ENCODE measurements at regions not wholly inside any gene's neighbourhood (a gene's known extent, or its start where the extent isn't known, plus 50 kb on each side); places are given as distances from the start of the nearest gene placed in this dataset.

DNA sequence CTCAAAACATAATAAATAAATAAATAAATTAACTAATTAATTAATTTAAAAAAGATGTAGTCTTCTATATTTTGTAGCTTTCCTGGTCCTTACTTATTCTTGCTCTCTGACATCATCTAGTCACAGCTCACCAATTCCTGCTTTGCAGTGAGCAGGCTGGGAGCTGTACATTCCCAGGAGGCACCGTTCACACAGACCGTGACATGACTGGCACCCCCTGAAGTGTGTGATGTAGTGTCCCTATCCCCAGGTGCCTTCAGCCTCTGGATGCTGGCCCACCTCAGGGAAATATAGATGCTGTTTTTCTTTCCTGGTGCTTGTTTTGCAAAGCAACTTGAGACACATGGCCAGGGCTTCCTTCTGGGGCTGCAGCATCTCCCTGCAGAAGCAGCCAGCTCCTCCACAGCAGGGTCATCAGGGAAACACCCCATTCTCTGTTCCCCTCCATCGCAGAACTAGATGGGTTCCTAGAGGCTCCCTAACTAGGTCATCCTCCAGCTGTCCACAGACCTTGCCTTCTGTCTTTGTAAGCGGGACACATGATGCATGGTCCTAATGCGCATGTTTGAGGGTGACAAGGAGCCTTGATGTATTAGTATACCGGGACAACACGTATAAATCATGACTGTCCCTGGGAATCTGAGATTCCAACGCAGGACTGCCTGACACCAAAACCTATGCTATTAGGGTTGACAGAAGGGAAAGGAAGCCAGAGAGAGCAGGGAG is 76.4 kb downstream of the RHOB start:
- DNase-seq (ENCODE audit: low spot score): no peak

DNA sequence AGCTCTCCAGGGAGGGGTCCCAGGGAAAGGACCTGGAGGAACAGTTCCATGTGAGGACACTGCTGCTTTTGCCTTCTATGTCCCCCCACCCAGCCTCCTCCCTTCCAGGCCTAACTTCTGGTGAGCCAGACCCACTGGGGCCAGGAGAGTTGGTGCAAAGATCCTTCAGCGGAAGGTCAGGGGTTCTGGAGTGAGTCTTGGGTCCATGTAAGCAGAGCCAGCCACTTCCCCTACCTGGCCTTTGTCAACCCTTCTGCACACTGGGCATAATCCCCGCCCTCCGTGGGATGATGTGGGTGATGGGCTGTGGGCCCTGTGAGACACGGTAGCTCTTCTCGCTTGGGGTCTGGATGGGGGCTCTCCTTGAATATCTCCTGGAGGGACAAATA is 76.9 kb downstream of the RHOB start:
- no peak for DNase-seq (ENCODE audit: low spot score)

DNA sequence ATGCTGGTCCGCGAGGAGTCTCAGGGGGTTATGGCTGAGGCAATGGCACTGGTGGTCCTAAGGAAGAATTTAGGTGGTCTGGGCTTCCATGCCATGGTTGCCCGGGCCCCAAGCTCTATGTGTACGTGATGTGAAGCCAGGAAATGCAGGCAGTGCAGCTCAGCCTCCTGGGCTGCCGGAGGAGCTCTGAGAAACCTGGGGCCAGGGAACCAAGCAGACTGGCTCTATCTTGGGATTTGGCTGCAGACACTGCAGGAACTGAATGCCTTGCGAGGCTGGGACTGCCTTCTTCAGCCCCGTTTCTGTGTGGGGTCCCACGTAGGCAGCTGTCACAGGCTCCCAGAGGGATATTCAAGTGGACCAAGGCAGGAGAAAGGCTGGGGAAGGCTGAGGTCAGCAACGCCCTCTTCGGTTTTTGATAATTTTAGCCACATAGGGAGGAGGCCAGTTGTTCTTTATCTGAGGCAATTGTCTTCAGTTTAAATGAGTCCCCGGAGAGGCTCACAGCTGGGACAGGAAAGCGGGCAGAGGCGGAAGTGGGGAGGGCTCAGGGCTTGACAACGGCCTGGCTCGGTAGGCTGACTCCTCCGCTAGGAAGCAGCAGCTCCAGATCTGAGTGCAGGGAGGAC is 77.7 kb downstream of the RHOB start:
- peak; percentile 79 for DNase-seq (ENCODE audit: low spot score)

DNA sequence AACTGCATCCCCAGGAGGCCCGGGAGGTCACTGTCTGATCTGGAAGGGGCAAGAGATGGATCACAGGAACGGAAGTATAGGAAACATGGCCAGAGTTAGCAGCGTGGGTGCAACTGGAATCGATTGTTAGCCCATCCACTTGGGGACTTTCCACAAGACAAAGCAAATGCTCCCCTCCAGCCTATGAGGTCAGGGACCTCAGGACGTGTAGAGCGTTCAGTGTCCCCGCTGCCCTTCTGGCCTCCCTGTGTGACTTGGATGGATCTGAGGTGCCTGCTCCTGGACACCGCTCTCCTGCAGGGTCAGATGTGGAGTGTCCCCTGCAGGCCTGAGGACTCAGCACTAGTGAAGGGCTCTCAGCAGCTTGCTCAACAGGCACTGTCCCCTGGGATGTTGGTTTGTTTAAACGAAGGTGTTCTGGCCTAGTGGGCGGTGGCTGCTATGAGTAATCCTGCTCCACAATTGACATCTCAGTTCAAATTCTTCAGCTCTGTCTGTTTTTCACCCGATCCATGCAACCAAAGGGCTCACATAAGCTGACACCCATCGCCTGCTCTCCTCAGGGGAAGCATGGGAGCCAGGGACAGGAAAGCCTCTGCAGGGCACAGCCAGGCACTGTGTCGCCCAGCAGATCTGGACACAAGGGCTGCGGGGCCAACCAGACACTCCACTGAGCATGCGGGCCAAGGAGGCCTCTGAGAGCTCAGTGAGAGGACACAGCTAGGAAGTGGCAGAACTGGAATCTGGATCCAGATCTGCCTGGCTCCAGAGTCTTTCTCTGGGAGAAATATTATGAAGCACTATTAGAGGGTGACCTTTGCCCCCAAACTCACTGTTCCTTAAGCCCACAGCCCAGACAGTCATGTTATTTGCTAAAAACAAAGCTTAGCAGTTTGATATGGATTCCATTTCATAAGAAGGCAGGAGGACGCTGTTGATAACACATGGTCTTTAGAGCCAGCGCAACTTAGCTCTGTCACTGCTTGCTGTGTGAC is 78.5 kb downstream of the RHOB start:
- DNase-seq (ENCODE audit: low spot score): peak; percentile 35

DNA sequence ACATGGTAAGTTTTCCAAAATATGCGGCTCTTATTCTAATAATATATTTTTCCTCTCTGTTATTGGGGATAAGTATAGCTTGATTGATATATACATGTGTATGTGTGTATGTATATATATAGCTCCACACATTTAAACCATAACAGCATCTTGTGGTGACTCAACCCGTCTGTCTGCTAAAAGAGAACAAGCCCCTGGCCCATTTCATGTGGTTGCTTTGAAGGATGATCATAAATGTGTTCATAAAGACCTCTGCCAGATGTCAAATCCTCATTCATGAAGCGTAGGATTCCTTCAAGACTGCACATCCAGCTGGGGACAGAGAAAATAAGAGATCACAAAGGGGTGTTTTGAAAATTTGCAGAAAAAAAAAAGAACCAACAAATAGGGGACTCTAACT is 79.3 kb downstream of the RHOB start:
- DNase-seq (ENCODE audit: low spot score): no peak

DNA sequence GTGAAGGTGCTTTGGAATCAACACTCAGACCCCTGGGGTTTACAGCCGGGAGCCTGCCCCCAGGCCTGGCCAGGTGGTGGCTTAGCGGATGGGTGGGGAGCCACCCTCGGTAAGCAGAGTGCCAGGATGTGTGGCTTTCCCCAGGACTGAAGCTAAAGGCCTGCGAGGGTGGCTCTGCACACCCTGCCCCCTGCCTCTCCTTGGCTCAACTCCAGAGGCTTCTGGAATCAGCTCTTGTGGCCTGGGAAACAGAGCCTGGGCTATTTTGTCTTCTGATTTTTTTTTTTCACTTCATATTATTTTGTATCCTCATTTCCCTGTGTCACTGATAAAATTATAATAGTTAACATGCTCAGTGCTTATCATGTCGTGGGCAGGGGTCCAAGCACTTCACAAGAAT is 79.8 kb downstream of the RHOB start:
- DNase-seq (ENCODE audit: low spot score): no peak

DNA sequence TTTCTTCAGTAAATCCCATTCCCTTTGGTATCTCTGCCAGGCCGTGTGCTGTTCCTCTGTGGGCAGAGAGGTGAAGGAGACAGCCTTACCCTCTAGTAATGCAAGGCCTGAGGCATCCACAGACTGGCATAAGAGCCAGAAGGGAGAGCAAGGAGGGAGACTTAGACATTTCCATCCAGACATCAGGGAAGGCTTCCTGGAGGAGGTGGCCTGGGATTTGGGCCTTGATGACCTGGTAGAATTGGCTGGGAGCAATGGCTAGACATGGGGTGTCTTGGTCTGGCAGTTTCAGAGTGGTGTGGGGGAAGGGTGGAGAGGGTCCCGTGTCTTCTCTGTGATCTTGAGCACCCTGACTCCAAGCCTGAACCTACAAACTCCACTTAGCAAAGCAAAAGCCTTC is 81.8 kb downstream of the RHOB start:
- no peak for DNase-seq (ENCODE audit: low spot score)

DNA sequence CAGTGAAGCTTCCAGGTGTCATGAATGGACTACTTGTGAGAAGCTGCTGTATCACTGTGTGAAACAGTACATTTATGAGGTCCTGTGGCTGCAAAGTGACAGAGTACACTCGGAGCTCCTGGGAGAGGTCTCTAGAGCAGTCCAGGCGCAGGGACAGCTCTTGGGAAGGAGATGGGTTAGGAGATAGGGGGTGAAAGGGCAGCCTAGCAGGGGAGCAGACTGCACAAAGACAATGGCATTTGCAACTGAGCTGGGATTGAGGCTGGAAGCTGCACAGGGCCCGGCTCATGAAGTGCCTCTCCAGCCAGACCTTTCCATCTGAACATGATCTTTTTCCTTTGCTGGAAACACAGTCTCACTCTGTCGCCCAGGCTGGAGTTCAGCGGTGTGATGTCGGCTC is 83.6 kb downstream of the RHOB start:
- DNase-seq (ENCODE audit: low spot score): no peak

DNA sequence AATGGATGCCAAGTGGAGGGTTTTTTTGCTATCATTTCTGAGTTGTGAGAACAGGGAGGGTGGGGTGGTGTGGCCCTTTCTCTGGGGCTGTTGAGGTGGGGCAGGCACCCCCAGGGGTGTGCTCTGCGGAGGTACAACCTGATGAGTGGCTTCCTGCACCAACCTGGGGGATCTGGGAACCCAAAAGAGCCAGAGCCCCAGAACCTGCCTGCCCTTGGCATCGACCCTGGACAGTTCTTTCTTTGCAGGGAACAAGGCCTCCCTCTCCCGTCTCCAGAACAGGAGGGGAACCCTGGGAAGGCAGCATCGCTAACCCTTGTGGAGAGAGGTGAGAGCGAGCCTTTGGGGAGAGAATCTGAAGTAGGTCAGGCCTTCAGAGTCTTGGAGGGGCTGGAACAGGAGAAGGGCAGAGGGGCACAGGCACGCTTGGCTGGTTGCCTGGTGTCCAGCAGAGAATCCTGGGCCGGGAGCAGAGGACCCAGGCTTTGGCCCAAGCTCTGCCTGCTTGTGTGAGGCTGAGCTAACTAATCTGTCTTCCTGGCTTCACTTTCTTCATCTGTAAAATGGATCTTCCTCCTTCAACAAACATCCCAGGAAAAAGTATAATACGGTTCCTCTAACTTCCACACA is 84.9 kb downstream of the RHOB start:
- DNase-seq (ENCODE audit: low spot score): no peak

DNA sequence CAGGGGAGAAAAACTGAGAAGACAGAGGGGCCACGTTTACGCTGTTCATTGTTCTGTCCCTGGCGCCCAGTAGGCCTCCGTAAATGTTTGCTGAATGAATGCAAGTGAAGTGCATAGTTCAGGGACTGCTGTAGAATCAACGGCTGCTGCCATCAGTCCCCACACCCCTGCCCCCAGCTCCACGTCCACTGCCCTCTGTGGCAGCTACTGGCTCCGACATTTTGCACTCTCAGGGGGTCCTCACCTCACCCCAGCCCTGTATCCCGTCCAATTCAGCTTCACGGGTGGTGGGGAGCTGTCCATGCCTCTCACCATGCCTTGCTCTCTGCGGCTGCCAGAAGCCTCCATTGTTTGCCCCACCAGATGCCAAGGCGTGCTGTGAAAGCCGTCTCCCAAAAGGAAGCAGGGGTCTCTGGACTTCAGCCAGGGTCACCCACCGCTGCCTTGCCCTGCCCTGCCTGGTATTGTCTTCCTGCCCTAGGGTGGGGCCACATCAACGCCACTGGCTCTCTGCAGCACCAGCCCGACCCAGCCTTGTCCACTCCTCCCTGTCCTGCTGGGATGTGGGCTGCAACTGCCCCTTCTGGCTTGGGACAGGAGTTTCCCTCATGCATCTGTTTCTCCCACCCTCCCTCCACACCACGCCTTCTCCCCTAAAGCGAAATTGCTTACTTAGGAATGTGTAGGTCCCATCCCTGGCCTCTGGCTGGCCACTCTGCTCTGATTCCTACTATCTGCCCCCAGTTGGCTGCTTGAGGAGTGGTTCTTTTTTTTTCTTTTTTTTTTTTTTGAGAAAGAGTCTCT is 86.0 kb downstream of the RHOB start:
- no peak for DNase-seq (ENCODE audit: low spot score)

DNA sequence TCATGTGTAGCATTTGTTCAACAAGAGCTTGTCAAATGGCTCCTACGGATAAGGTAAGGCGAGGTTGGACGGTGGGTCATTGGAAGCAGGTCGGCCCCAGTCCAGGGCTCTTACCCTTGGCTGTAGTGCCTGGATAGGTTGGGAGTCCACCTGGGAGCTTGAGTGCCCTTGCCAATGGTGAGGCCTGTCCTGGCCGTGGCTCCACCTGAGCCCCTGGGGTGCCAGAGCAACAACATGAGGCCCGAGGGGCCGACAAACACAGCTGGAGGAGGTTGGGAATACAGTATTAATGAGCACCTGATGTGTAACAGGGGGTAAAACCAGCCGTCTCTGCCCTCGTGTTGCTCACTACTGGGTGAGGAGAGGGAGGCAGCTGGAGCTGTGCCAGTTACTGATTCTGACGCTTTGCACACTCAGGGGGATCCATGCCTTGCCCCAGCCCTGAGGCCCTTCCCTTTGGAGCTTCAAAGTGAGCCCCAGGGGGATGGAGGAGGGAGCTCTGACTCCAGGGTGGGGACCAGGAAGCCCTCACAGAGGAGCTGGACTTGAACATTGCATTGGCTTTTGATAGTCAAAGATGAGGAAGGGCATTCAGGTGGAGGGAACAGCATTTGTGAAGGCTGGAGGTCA is 87.2 kb downstream of the RHOB start:
- DNase-seq (ENCODE audit: low spot score): no peak

DNA sequence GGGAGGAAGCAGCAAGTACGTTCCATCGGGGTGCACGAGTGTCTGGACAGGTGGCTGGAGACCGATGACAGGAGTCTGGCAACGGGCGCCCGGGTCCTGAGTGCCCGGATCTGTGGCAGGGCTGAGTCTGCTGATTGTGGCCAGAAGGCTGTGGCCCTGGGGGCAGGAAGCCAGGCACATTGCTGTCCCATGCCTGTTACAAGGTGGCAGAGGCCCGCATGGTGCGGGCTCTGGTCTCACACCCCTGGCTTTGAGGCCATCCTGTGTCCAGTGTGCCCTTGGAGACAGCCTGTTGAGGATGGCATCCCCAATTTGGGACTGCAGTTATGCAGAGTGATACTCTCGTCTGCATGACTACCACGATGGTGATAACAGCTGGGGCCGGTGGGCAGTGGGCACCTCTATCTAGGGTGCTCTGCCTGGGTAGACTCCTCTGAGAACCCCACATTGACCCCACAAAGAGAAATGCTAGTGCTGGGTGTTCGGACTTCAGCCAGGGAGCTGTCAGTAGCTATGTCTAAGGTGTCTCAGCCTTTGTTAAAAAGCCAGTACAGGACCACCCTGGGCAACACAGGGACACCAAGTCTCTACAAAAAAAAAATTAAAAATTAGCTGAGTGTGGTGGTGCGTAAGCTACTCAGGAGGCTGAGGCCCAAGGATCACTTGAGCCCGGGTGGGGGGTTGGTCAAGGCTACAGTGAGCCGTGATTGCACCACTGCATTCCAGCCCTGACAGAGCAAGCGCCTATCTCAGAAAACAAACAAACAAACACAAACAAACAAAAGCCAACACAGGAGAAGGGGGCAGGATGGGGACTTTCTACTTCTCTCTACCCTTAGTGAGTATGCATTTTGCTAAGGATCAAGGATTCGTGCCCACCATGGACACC is 88.3 kb downstream of the RHOB start:
- DNase-seq (ENCODE audit: low spot score): no peak

DNA sequence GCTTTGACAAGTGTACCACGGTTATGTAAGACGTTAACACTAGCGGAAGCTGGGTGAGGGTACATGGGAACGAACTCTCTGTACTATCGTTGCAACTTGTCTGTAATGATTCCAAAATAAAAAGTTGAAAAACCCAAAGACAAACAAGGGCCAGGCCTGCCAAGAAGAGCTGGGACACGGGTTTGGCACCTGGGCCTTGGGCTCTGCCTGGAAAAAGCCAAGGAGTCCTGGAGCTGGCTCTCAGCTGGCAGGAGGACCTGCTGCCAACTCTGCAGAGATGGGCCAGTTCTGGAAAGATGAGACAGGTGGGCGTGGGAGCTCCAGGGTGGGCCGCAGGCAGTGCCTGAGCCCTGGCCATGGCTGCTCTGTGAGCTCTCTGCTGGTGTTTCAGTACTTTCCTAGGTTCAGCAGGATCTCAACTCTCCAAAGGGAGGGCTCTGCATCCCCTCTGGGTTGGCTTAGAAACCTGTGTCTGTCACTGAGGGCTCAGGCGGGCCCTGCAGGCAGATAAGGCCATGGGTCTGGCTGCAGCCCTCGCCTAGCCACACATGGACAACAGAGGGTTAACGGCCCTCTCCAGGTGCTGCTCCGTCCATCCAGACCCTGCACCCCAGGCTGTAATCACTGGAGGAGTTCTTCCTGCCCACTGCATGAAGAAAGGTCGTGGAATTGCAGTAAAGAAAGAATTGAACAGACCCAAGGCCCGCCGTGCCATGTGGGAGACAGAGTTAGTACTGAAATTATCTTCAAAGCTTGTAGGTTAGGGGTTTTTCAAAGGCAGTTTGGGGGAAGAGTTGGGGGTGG is 89.9 kb downstream of the RHOB start:
- DNase-seq (ENCODE audit: low spot score): peak; percentile 66

DNA sequence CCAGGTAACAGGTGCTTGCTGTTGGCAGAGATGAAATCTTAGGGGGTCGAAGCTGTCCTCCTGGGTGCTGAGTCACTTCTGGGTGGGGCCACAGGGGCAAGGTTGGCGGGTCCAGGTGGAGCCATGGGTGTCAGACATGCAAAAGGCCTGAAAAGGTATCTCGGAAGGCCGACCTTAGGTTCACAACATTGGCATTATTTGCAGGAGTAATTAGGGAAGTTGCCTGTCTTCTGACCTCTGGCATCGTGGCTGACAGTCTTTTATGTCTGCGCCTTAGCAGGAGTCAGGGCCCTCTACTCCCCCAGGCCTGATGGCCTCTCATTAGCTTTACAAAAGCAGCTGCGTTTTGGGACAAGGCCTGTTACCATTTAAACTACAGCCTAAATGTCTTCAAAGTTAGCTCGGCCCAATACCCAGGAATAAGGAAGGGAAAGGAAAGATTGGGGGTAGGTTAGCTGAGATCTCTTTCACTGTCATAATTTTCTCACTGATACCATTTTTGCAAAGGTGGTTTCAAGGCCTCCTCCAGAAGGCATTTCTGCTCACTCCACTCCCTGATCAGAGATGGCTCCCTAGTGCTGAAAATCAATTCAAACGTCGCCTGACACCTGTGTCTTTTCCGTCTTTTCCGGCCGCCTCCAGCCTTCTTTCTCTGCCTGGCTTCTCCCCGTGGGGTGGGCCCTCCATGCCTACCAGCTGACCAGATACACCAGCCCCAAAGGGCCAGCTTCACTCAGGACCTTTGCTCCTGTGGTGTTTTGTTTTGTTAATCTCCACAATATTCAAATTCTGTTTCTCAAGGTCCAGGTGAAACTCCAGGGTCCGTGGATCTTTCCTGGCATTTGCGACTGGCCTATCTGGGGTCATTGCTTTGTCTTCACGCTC is 90.8 kb downstream of the RHOB start:
- no peak for DNase-seq (ENCODE audit: low spot score)

DNA sequence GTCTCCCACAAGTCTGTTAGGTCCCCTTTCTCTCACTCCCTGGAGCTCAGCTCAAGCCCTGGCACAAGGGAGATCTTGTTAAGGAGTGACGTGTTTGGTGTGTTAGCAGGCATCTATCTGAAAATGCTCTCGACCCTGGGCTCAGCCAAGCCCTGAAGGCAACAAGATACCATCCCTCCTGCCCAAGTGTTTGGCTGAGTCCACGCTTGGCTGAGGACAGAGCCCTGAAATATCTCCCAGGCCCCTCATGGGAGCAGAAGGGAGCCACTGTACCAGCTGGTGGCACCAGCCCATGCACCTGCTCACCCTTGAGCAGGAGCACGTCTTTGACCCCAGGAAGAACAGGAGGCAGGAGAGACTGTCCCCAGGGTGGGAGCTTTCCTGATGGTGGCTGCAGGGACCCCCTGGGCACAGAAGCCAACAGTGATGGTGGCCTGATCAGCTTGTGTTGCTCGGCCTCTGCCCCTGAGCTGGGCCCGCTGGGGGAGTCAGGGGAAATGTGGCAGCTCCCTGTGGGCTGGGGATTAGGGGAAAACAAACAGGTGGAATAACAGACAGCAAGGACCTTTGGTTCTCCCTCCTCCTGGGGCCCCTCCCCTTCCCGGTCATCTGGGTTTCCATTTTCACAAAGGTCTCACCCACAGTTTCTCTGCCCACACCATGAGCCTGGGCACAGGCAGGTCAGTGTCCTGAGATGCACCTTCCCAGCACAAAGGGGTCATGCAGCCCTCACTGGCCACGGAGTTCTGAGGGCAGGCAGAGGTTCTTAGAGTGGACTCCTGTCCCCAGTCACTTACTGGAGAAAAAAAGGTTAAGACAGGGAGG is 91.6 kb downstream of the RHOB start:
- no peak for DNase-seq (ENCODE audit: low spot score)

DNA sequence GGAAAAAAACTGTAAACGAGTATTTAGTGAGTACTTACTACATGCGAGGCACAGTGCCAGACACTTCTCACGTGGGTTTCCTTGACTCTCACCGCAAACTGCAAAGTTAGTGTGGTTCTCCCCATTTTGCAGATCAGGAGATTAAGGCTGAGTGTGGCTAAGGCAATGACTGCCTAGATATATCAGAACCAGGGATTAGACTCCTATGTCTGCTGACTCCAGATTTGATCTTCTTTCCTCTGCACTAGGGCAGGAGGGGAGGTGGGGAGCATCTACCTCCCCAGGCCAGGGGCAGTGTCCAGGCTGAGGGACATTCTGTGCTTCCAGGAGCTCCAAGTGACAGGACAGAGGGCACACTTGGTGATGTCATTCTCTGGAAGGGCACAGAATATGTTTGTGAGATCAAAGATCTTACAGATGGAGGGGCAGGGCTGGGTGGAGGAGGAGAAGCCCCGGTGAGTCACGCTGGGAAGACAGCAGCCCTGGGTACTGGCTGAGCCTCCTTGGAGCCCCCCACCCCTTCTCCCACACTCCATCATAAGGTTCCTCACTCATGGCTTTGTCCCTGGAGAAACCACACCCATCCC is 92.4 kb downstream of the RHOB start:
- DNase-seq (ENCODE audit: low spot score): no peak

Measured in globus pallidus (tissue), 1 donor.